Smooth muscle cell (in vitro differentiated cells): ENCODE measurements at regions not wholly inside any gene's neighbourhood (a gene's known extent, or its start where the extent isn't known, plus 50 kb on each side); places are given as distances from the start of the nearest gene placed in this dataset.

ENCODE experiments used
- DNase-seq: peaks from one replicate; lab custom pipeline; 2025; ENCODE audit not compliant: unreplicated experiment; lab: John Stamatoyannopoulos, UW
- H2AFZ ChIP-seq: fragments of 200-600 bp; sonication (generic); 2 replicates; pipeline ENCODE4 v1.6.0; 2016; ENCODE audit warnings: antibody characterized with exemption, low read depth, mild to moderate bottlenecking
- H3F3A ChIP-seq: fragments of 200-600 bp; sonication (generic); 2 replicates; pipeline ENCODE4 v1.6.0; 2017; ENCODE audit warnings: antibody characterized with exemption, low read depth
- H3K27ac ChIP-seq: fragments of 200-600 bp; sonication (generic); 2 replicates; pipeline ENCODE4 v1.5.1; 2016; ENCODE audit warnings: low read depth, mild to moderate bottlenecking
- H3K27me3 ChIP-seq: fragments of 200-600 bp; sonication (generic); 2 replicates; pipeline ENCODE4 v1.6.1; 2016; ENCODE audit warnings: low read depth, mild to moderate bottlenecking
- H3K36me3 ChIP-seq: fragments of 200-600 bp; sonication (generic); 2 replicates; pipeline ENCODE4 v1.5.1; 2016; ENCODE audit warnings: low read depth
- H3K4me1 ChIP-seq: fragments of 200-600 bp; sonication (generic); 2 replicates; pipeline ENCODE4 v1.5.1; 2016; ENCODE audit warnings: low read depth
- H3K4me2 ChIP-seq: fragments of 200-600 bp; sonication (generic); 2 replicates; pipeline ENCODE4 v1.6.0; 2016; ENCODE audit warnings: mild to moderate bottlenecking
- H3K4me3 ChIP-seq: fragments of 200-600 bp; sonication (generic); 2 replicates; pipeline ENCODE4 v1.5.1; 2016; ENCODE audit warnings: mild to moderate bottlenecking
- H3K79me2 ChIP-seq: fragments of 200-600 bp; sonication (generic); 2 replicates; pipeline ENCODE4 v1.6.0; 2016; ENCODE audit warnings: low read depth, mild to moderate bottlenecking
- H3K9ac ChIP-seq: fragments of 200-600 bp; sonication (generic); 2 replicates; pipeline ENCODE4 v1.6.0; 2016; ENCODE audit warnings: low read depth
- H3K9me3 ChIP-seq: fragments of 200-600 bp; sonication (generic); replicated peaks from 2 replicates; pipeline ENCODE4 v1.5.1; 2016; ENCODE audit warnings: low read depth
- H4K20me1 ChIP-seq: fragments of 200-600 bp; sonication (generic); 2 replicates; pipeline ENCODE4 v1.6.0; 2016; ENCODE audit warnings: low read depth
- CTCF ChIP-seq: fragments of 200-600 bp; sonication (generic); IDR thresholded peaks from 2 replicates; pipeline ENCODE4 v1.5.1; 2017; ENCODE audit warnings: borderline replicate concordance, mild to moderate bottlenecking, antibody characterized with exemption; ENCODE audit not compliant: insufficient read depth, poor library complexity, severe bottlenecking
- WGBS: methylation state at CpG from one replicate; pipeline ENCODE4 v1.1.7; 2016; ENCODE audit warnings: low lambda C conversion rate; 5-methylcytosine and 5-hydroxymethylcytosine counted together

GRCh38 chr2:11912980-11913379 is 166.5 kb downstream of the LPIN1 start:
- H3K27ac ChIP-seq: no peak overlapping the region
- no peak overlapping the region for H2AFZ ChIP-seq
- no peak overlapping the region for H3K4me3 ChIP-seq
- 93% methylated on average over 1 of the region's 1 CpG for WGBS
- no peak for DNase-seq
- no peak for TF ChIP-seq CTCF
- H3K9ac ChIP-seq: no peak overlapping the region
- no peaks in the 10 kb centered on the region for H3K4me1 ChIP-seq
- H4K20me1 ChIP-seq: no peaks in the 10 kb centered on the region
- H3K27me3 ChIP-seq: no peaks in the 10 kb centered on the region
- no peaks in the 10 kb centered on the region for H3K9me3 ChIP-seq
- no peak overlapping the region for H3K4me2 ChIP-seq
- no peaks in the 10 kb centered on the region for H3F3A ChIP-seq
- H3K36me3 ChIP-seq: no peaks in the 10 kb centered on the region
- no peaks in the 10 kb centered on the region for H3K79me2 ChIP-seq

GRCh38 chr2:11914455-11914854 is 168.0 kb downstream of the LPIN1 start:
- Histone ChIP-seq H3K4me1 (no peaks in the 10 kb centered on the region), H3K4me2 (no peak overlapping the region), H3K36me3 (no peaks in the 10 kb centered on the region), H3K27me3 (no peaks in the 10 kb centered on the region), H3K27ac (no peak overlapping the region), H3K9me3 (no peaks in the 10 kb centered on the region), H4K20me1 (no peaks in the 10 kb centered on the region), H3K4me3 (no peak overlapping the region), H3F3A (no peaks in the 10 kb centered on the region), H2AFZ (no peak overlapping the region), H3K9ac (no peak overlapping the region), H3K79me2 (no peaks in the 10 kb centered on the region)
- no peak for TF ChIP-seq CTCF
- DNase-seq: no peak
- 80% methylated on average over 7 of the region's 7 CpGs for WGBS

- no peak overlapping the region for H3K4me2 ChIP-seq
- no peaks in the 10 kb centered on the region for H3K79me2 ChIP-seq
- H3K27ac ChIP-seq: no peak overlapping the region
- H3F3A ChIP-seq: no peaks in the 10 kb centered on the region
- H3K27me3 ChIP-seq: no peaks in the 10 kb centered on the region
- H3K36me3 ChIP-seq: no peaks in the 10 kb centered on the region
- no peaks in the 10 kb centered on the region for H3K9me3 ChIP-seq
- no peaks in the 10 kb centered on the region for H3K4me1 ChIP-seq
- no peak overlapping the region for H3K4me3 ChIP-seq
- TF ChIP-seq CTCF: no peak
- 69% methylated on average over 4 of the region's 4 CpGs for WGBS
- H2AFZ ChIP-seq: no peak overlapping the region
- DNase-seq: no peak
- H3K9ac ChIP-seq: no peak overlapping the region
- H4K20me1 ChIP-seq: no peaks in the 10 kb centered on the region
Measured at GRCh38 chr2:11915650-11916049, 169.2 kb downstream of the LPIN1 start.

- H3K27ac ChIP-seq: no peak overlapping the region
- no peak overlapping the region for H3K4me3 ChIP-seq
- H3K36me3 ChIP-seq: no peaks in the 10 kb centered on the region
- no peak overlapping the region for H2AFZ ChIP-seq
- H4K20me1 ChIP-seq: no peaks in the 10 kb centered on the region
- no peaks in the 10 kb centered on the region for H3K9me3 ChIP-seq
- H3K4me1 ChIP-seq: no peaks in the 10 kb centered on the region
- no peak overlapping the region for H3K4me2 ChIP-seq
- 97% methylated on average over 2 of the region's 2 CpGs for WGBS
- DNase-seq: no peak
- H3F3A ChIP-seq: no peaks in the 10 kb centered on the region
- H3K9ac ChIP-seq: no peak overlapping the region
- no peak for TF ChIP-seq CTCF
- no peaks in the 10 kb centered on the region for H3K79me2 ChIP-seq
- no peaks in the 10 kb centered on the region for H3K27me3 ChIP-seq
Measured at GRCh38 chr2:11919953-11920352, 173.5 kb downstream of the LPIN1 start.
